HG02759 (cell line): ENCODE measurements at regions not wholly inside any gene's neighbourhood (a gene's known extent, or its start where the extent isn't known, plus 50 kb on each side); places are given as distances from the start of the nearest gene placed in this dataset.
"Not testable (repeated sequence)": the region's sequence is repeated elsewhere in the genome, so short reads cannot be mapped to it uniquely, and the experiment has no call there.

Source experiments
- ATAC-seq: cut with Tn5 transposase; IDR thresholded peaks from one replicate; pipeline ENCODE4 v1.9.1; 2021; ENCODE audit warnings: mild to moderate bottlenecking, moderate library complexity; ENCODE audit not compliant: unreplicated experiment

- ATAC-seq, result not testable (repeated sequence)
Measured at GRCh38 chr6:120931520-120932180, 402.6 kb downstream of the TBC1D32 start.

GRCh38 chr6:120930500-120930899 lies 403.8 kb downstream of the TBC1D32 start:
- ATAC-seq, result not testable (repeated sequence)

GRCh38 chr6:120924214-120924613 lies 410.1 kb downstream of the TBC1D32 start:
- ATAC-seq, result no peak

- no peak for ATAC-seq
Measured at GRCh38 chr6:120918137-120918536, 416.1 kb downstream of the TBC1D32 start.

GRCh38 chr6:120916844-120917243 lies 417.4 kb downstream of the TBC1D32 start:
- no peak for ATAC-seq

- no peak for ATAC-seq
Measured at GRCh38 chr6:120913486-120913885, 420.8 kb downstream of the TBC1D32 start.

- ATAC-seq, result no peak
Measured at GRCh38 chr6:120908767-120909166, 425.5 kb downstream of the TBC1D32 start.

GRCh38 chr6:120903836-120904235 lies 430.4 kb downstream of the TBC1D32 start:
- no peak for ATAC-seq

- ATAC-seq, result peak; percentile 84
Measured at GRCh38 chr6:120899932-120900331, 434.3 kb downstream of the TBC1D32 start.

GRCh38 chr6:120894077-120894476 lies 440.2 kb downstream of the TBC1D32 start:
- ATAC-seq, result peak; percentile 86

- ATAC-seq, result no peak
Measured at GRCh38 chr6:120876931-120877330, 457.3 kb downstream of the TBC1D32 start.

GRCh38 chr6:120876424-120876823 lies 457.9 kb downstream of the TBC1D32 start:
- peak; percentile 54 for ATAC-seq

GRCh38 chr6:120875900-120876299 lies 458.4 kb downstream of the TBC1D32 start:
- peak; percentile 40 for ATAC-seq

- ATAC-seq, result no peak
Measured at GRCh38 chr6:120874422-120874821, 459.9 kb downstream of the TBC1D32 start.

GRCh38 chr6:120873125-120873865 lies 461.0 kb downstream of the TBC1D32 start:
- no peak for ATAC-seq

GRCh38 chr6:120872262-120872578 lies 462.1 kb downstream of the TBC1D32 start:
- no peak for ATAC-seq

GRCh38 chr6:120871416-120872261 lies 462.6 kb downstream of the TBC1D32 start:
- ATAC-seq, result no peak

- no peak for ATAC-seq
Measured at GRCh38 chr6:120869397-120869796, 464.9 kb downstream of the TBC1D32 start.

- ATAC-seq, result no peak
Measured at GRCh38 chr6:120857422-120857821, 476.9 kb downstream of the TBC1D32 start.

GRCh38 chr6:120854583-120854982 lies 479.7 kb downstream of the TBC1D32 start:
- no peak for ATAC-seq

- ATAC-seq, result no peak
Measured at GRCh38 chr6:120853489-120853888, 480.8 kb downstream of the TBC1D32 start.
